B cell (primary cell): ENCODE measurements at regions not wholly inside any gene's neighbourhood (a gene's known extent, or its start where the extent isn't known, plus 50 kb on each side); places are given as distances from the start of the nearest gene placed in this dataset.

Experiments
- CTCF ChIP-seq: fragments of 200-600 bp; IDR thresholded peaks from one replicate; pipeline ENCODE4 v1.8.0; 2022; ENCODE audit warnings: antibody characterized with exemption, mild to moderate bottlenecking
- EZH2 ChIP-seq: IDR thresholded peaks from 2 replicates; pipeline ENCODE4 v1.6.1; 2012; ENCODE audit warnings: borderline replicate concordance, low read depth, mild to moderate bottlenecking, moderate library complexity, low read length; ENCODE audit not compliant: insufficient read depth, poor library complexity, severe bottlenecking

- no peak for TF ChIP-seq CTCF
- no peak for TF ChIP-seq EZH2
These were observed 502.1 kb upstream of the IGFBP7 start for GRCh38 chr4:57612279-57612678.
